ENCODE measurements at regions not wholly inside any gene's neighbourhood (a gene's known extent, or its start where the extent isn't known, plus 50 kb on each side); places are given as distances from the start of the nearest gene placed in this dataset.

GRCh38 chr7:81839708-81840369, 70.0 kb upstream of the HGF start:
- TF ChIP-seq POLR2AphosphoS5 (IDR thresholded peaks at IDR 0.05; ENCODE audit: low read depth, low read length) (no peak), SIN3A (IDR thresholded peaks at IDR 0.05; ENCODE audit: borderline replicate concordance, insufficient read depth, low read length) (no peak)
